OCI-LY1 (cell line): ENCODE measurements at regions not wholly inside any gene's neighbourhood (a gene's known extent, or its start where the extent isn't known, plus 50 kb on each side); places are given as distances from the start of the nearest gene placed in this dataset.

Source experiments
- H2AFZ ChIP-seq: fragments of 200-600 bp; sonication (generic), shearing (Covaris generic); 2 replicates; pipeline ENCODE4 v1.6.0; 2014; ENCODE audit warnings: antibody characterized with exemption, mild to moderate bottlenecking, low read length
- H3F3A ChIP-seq: fragments of 200-600 bp; sonication (generic), shearing (Covaris generic); 2 replicates; pipeline ENCODE4 v1.6.0; 2014; ENCODE audit warnings: mild to moderate bottlenecking, antibody characterized with exemption, low read length, moderate library complexity; ENCODE audit not compliant: insufficient read depth
- H3K27ac ChIP-seq: fragments of 200-600 bp; sonication (generic); 2 replicates; pipeline ENCODE4 v1.5.1; 2014; ENCODE audit warnings: low read length, mixed run types, mild to moderate bottlenecking, low read depth; ENCODE audit not compliant: poor library complexity, severe bottlenecking
- H3K27me3 ChIP-seq: fragments of 200-600 bp; sonication (generic); 2 replicates; pipeline ENCODE4 v1.6.0; 2014; ENCODE audit warnings: antibody characterized with exemption, mild to moderate bottlenecking, low read length, moderate library complexity; ENCODE audit not compliant: insufficient read depth
- H3K36me3 ChIP-seq: fragments of 200-600 bp; sonication (generic); 2 replicates; pipeline ENCODE4 v1.6.1; 2014; ENCODE audit warnings: mild to moderate bottlenecking, antibody characterized with exemption, low read length, moderate library complexity, mixed read lengths; ENCODE audit not compliant: insufficient read depth
- H3K4me1 ChIP-seq: fragments of 200-600 bp; sonication (generic); 2 replicates; pipeline ENCODE4 v1.5.1; 2014; ENCODE audit warnings: mild to moderate bottlenecking, low read length, moderate library complexity; ENCODE audit not compliant: insufficient read depth, severe bottlenecking
- H3K4me2 ChIP-seq: fragments of 200-600 bp; sonication (generic), shearing (Covaris generic); 2 replicates; pipeline ENCODE4 v1.6.1; 2014; ENCODE audit warnings: low read length
- H3K4me3 ChIP-seq: fragments of 200-600 bp; sonication (generic); 2 replicates; pipeline ENCODE4 v1.5.1; 2014; ENCODE audit warnings: low read length, low read depth, mild to moderate bottlenecking, mixed read lengths; ENCODE audit not compliant: poor library complexity, severe bottlenecking
- H3K79me2 ChIP-seq: fragments of 200-600 bp; shearing (Covaris generic); 2 replicates; pipeline ENCODE4 v1.6.1; 2016; ENCODE audit warnings: mixed run types, low read length, mixed read lengths; ENCODE audit not compliant: insufficient read depth
- H3K9ac ChIP-seq: fragments of 200-600 bp; sonication (generic), shearing (Covaris generic); 2 replicates; pipeline ENCODE4 v1.6.1; 2014; ENCODE audit warnings: mild to moderate bottlenecking, low read length, mixed read lengths
- H3K9me2 ChIP-seq: fragments of 200-600 bp; sonication (generic), shearing (Covaris generic); 2 replicates; pipeline ENCODE4 v1.6.1; 2014; ENCODE audit warnings: low read depth, mild to moderate bottlenecking, low read length, mixed read lengths
- H3K9me3 ChIP-seq: fragments of 200-600 bp; shearing (Covaris generic); 2 replicates; pipeline ENCODE4 v1.6.1; 2014; ENCODE audit warnings: low read length, mixed read lengths
- H4K20me1 ChIP-seq: fragments of 200-600 bp; sonication (generic), shearing (Covaris generic); 2 replicates; pipeline ENCODE4 v1.6.0; 2016; ENCODE audit warnings: mild to moderate bottlenecking, low read length; ENCODE audit not compliant: insufficient read depth
- EZH2 ChIP-seq: fragments of 200-600 bp; sonication (generic), shearing (Covaris generic); IDR thresholded peaks from 2 replicates; pipeline ENCODE4 v1.8.0; 2017; ENCODE audit warnings: borderline replicate concordance, mixed run types, mild to moderate bottlenecking, antibody characterized with exemption, low read length, moderate library complexity, mixed read lengths
- TF ChIP-seq, protein P1 (sequence below): fragments of 200-600 bp; sonication (generic), shearing (Covaris generic); IDR thresholded peaks from 2 replicates; pipeline ENCODE4 v1.5.1; 2017; ENCODE audit warnings: mild to moderate bottlenecking, antibody characterized with exemption, low read length, moderate library complexity, mixed read lengths

DNA sequence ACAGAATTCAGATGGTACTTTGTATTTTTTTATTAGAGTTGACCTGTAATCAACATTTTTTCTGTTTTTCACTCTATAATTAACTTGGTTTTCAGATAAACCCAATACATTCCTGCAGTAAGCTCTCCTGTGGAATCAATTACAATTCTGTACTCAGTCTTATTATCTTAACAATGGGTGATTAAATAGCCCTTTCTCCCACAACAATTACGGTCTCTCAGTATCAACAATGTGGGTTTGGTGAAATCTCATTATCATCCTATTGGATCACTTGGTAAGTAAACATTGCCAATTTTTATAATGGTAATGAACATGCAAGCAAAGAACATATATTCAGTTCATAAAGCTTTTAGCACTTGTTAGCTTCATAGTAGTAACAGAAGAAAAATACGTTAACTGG, 438.9 kb upstream of the EPHA7 start:
- H3K9ac ChIP-seq = no peak overlapping the region
- no peaks in the 10 kb centered on the region for H3K27me3 ChIP-seq
- no peaks in the 10 kb centered on the region for H3K36me3 ChIP-seq
- no peak overlapping the region for H2AFZ ChIP-seq
- no peaks in the 10 kb centered on the region for H3F3A ChIP-seq
- no peak overlapping the region for H3K4me3 ChIP-seq
- H3K4me2 ChIP-seq = no peak overlapping the region
- no peak for TF ChIP-seq EZH2
- TF ChIP-seq, protein P1, sequence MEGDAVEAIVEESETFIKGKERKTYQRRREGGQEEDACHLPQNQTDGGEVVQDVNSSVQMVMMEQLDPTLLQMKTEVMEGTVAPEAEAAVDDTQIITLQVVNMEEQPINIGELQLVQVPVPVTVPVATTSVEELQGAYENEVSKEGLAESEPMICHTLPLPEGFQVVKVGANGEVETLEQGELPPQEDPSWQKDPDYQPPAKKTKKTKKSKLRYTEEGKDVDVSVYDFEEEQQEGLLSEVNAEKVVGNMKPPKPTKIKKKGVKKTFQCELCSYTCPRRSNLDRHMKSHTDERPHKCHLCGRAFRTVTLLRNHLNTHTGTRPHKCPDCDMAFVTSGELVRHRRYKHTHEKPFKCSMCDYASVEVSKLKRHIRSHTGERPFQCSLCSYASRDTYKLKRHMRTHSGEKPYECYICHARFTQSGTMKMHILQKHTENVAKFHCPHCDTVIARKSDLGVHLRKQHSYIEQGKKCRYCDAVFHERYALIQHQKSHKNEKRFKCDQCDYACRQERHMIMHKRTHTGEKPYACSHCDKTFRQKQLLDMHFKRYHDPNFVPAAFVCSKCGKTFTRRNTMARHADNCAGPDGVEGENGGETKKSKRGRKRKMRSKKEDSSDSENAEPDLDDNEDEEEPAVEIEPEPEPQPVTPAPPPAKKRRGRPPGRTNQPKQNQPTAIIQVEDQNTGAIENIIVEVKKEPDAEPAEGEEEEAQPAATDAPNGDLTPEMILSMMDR = no peak
- H3K79me2 ChIP-seq = no peaks in the 10 kb centered on the region
- H3K4me1 ChIP-seq = no peaks in the 10 kb centered on the region
- H4K20me1 ChIP-seq = no peaks in the 10 kb centered on the region
- H3K9me2 ChIP-seq = no peaks in the 10 kb centered on the region
- H3K27ac ChIP-seq = no peak overlapping the region
- no peaks in the 10 kb centered on the region for H3K9me3 ChIP-seq

DNA sequence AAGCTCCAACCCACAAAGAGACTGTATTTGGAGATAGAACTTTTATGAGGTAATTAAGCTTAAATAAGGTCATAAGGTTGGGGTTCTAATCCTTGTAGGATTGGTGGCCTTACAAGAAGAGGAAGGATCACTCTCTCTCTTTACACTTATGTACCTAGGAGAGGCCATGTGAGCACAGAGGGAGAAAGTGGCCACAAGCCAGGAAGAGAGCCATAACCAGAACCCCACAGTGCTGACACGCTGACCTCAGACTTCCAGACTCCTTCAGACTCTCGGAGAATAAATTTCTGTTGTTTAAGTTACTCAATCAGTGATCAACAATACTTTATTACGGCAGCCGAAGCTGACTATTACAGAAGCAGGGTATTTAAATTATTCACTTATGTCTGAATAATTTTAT, 430.5 kb upstream of the EPHA7 start:
- Histone ChIP-seq H3K9me2 (no peaks in the 10 kb centered on the region), H3K36me3 (no peaks in the 10 kb centered on the region), H3K79me2 (no peaks in the 10 kb centered on the region), H3K4me3 (no peak overlapping the region), H3K9me3 (no peaks in the 10 kb centered on the region), H2AFZ (no peak overlapping the region), H3K4me2 (no peak overlapping the region), H4K20me1 (no peaks in the 10 kb centered on the region), H3K9ac (no peak overlapping the region), H3K4me1 (no peaks in the 10 kb centered on the region), H3F3A (no peaks in the 10 kb centered on the region), H3K27me3 (no peaks in the 10 kb centered on the region), H3K27ac (no peak overlapping the region)
- TF ChIP-seq EZH2 = no peak
- TF ChIP-seq, protein P1 = no peak

DNA sequence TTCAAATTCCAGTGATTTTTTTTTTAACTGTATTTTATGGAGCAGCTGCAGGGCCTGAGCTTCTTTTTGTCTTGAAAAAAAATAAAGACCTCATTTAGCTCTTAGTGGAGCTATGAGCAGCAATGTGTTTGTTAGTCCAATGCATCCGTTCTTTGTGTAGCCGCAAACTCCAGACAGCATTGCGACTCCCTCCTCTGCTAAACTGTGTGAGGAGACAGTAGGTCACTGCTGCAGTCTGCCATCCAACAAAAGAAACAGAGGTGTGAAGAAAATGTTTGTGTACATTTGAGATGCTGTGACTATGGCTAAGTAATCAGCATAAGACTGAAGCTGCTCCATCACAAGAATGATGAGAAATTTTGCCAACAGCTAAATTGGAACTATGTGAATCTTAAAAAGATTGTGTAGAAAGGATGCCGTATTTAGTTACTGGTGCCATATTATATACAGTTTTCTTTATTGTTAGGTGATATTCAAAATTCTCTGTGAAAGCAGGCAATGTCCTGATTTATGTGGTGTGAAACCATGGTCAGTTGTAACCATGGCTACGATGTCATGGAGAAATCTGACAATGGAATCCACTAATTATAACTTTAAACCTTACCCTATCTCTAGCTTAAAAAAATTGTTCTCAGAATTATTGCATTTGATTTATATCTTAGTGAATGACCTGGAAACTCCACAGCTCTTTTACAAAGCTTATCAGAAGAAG, 428.8 kb upstream of the EPHA7 start:
- no peaks in the 10 kb centered on the region for H3K9me3 ChIP-seq
- TF ChIP-seq EZH2 = no peak
- TF ChIP-seq, protein P1 = no peak
- H3K4me1 ChIP-seq = no peaks in the 10 kb centered on the region
- H3K27ac ChIP-seq = no peak overlapping the region
- H3K9ac ChIP-seq = no peak overlapping the region
- no peaks in the 10 kb centered on the region for H4K20me1 ChIP-seq
- no peaks in the 10 kb centered on the region for H3K9me2 ChIP-seq
- no peak overlapping the region for H2AFZ ChIP-seq
- H3K79me2 ChIP-seq = no peaks in the 10 kb centered on the region
- H3F3A ChIP-seq = no peaks in the 10 kb centered on the region
- no peaks in the 10 kb centered on the region for H3K36me3 ChIP-seq
- no peak overlapping the region for H3K4me2 ChIP-seq
- H3K27me3 ChIP-seq = no peaks in the 10 kb centered on the region
- no peak overlapping the region for H3K4me3 ChIP-seq
